ENCODE measurements at regions not wholly inside any gene's neighbourhood (a gene's known extent, or its start where the extent isn't known, plus 50 kb on each side); places are given as distances from the start of the nearest gene placed in this dataset.

DNA sequence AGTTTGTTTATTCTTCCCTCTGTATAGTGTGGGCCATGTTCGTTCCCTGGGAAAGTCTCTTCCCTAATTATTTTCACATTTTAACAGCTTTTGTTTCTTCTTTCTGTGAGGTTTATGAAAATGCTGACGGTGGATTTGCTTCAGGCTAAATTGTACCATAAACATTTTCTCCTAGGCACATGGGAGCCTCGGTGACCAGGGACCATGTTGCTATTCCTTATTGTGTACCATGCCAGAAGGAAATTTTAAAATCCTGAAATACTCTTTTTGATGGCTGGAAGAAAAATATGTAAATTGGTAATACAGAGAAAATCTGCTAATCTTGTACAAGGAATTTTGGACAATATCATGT is 230.1 kb upstream of the JUN start:
- Histone ChIP-seq H3K4ac (ENCODE audit: low read length) (no peak overlapping the region), H2BK5ac (ENCODE audit: low read length) (no peak overlapping the region), H3K4me1 (ENCODE audit: control insufficient read depth in 2 of 2, insufficient read depth in 1 of 2, low read depth in 1 of 2, low read length in 2 of 2) (peaks cover 15 to 20% of the 10 kb centered on the region in 2 donors), H3K14ac (ENCODE audit: low read length) (no peak overlapping the region), H2BK15ac (ENCODE audit: low read length) (no peak overlapping the region), H3K79me1 (ENCODE audit: low read depth, low read length) (no peaks in the 10 kb centered on the region), H3K27me3 (ENCODE audit: control insufficient read depth in 3 of 3, insufficient read depth in 3 of 3, low read depth in 1 of 3, low read length in 3 of 3) (no peaks in the 10 kb centered on the region), H3K36me3 (replicated peaks in 1 of 2; ENCODE audit: control insufficient read depth in 2 of 2, insufficient read depth in 2 of 2, low read length in 2 of 2) (no peaks in the 10 kb centered on the region), H3K27ac (replicated peaks; ENCODE audit: low read length) (no peak overlapping the region), H3K4me2 (ENCODE audit: insufficient read depth, low read length, poor library complexity, severe bottlenecking) (no peak overlapping the region), H3K9ac (ENCODE audit: low read depth, low read length, poor library complexity) (no peak overlapping the region), H3K18ac (ENCODE audit: low read length) (no peak overlapping the region), H3K4me3 (ENCODE audit: low read length in 2 of 2) (no peak overlapping the region), H2AK5ac (ENCODE audit: low read depth, low read length) (no peak overlapping the region), H4K8ac (ENCODE audit: low read depth, low read length) (no peak overlapping the region), H3K23ac (ENCODE audit: low read depth, low read length, poor library complexity) (no peak overlapping the region), H4K91ac (ENCODE audit: low read depth, low read length, poor library complexity) (no peak overlapping the region), H2BK12ac (ENCODE audit: low read length) (no peak overlapping the region), H2BK120ac (ENCODE audit: low read depth, low read length) (no peak overlapping the region), H3K9me3 (replicated peaks in 1 of 2; ENCODE audit: control insufficient read depth in 2 of 2, insufficient read depth in 1 of 2, low read depth in 1 of 2, low read length in 2 of 2) (peaks cover 0 to 6% of the 10 kb centered on the region in 2 donors), H2AFZ (ENCODE audit: low read length) (peak overlapping the region; percentile 85)
- WGBS, 2 donors (ENCODE audit: extremely low coverage in 2 of 2, insufficient read length in 2 of 2, insufficient replicate concordance in 1 of 2) = no CpG with 5 or more reads among the region's 3 CpGs
- DNase-seq (ENCODE audit: low spot score) = no peak

- H2BK5ac ChIP-seq (ENCODE audit: low read length) = no peak overlapping the region
- DNase-seq (ENCODE audit: low spot score) = no peak
- WGBS, 2 donors (ENCODE audit: extremely low coverage in 2 of 2, insufficient read length in 2 of 2, insufficient replicate concordance in 1 of 2) = no CpG with 5 or more reads among the region's 2 CpGs
- no peak overlapping the region for H3K27ac ChIP-seq (replicated peaks; ENCODE audit: low read length)
- H3K4me1 ChIP-seq (ENCODE audit: control insufficient read depth in 2 of 2, insufficient read depth in 1 of 2, low read depth in 1 of 2, low read length in 2 of 2) = peaks cover 15 to 20% of the 10 kb centered on the region in 2 donors
- H2AK5ac ChIP-seq (ENCODE audit: low read depth, low read length) = no peak overlapping the region
- no peak overlapping the region for H3K4me2 ChIP-seq (ENCODE audit: insufficient read depth, low read length, poor library complexity, severe bottlenecking)
- H3K9me3 ChIP-seq (replicated peaks in 1 of 2; ENCODE audit: control insufficient read depth in 2 of 2, insufficient read depth in 1 of 2, low read depth in 1 of 2, low read length in 2 of 2) = peaks cover 0 to 6% of the 10 kb centered on the region in 2 donors
- H3K18ac ChIP-seq (ENCODE audit: low read length) = peak overlapping the region; percentile 80
- no peak overlapping the region for H2BK12ac ChIP-seq (ENCODE audit: low read length)
- no peak overlapping the region for H3K4ac ChIP-seq (ENCODE audit: low read length)
- H4K91ac ChIP-seq (ENCODE audit: low read depth, low read length, poor library complexity) = no peak overlapping the region
- no peaks in the 10 kb centered on the region for H3K79me1 ChIP-seq (ENCODE audit: low read depth, low read length)
- no peak overlapping the region for H2BK15ac ChIP-seq (ENCODE audit: low read length)
- H3K9ac ChIP-seq (ENCODE audit: low read depth, low read length, poor library complexity) = no peak overlapping the region
- H3K36me3 ChIP-seq (replicated peaks in 1 of 2; ENCODE audit: control insufficient read depth in 2 of 2, insufficient read depth in 2 of 2, low read length in 2 of 2) = no peaks in the 10 kb centered on the region
- no peaks in the 10 kb centered on the region for H3K27me3 ChIP-seq (ENCODE audit: control insufficient read depth in 3 of 3, insufficient read depth in 3 of 3, low read depth in 1 of 3, low read length in 3 of 3)
- H3K4me3 ChIP-seq (ENCODE audit: low read length in 2 of 2) = no peak overlapping the region
- H2BK120ac ChIP-seq (ENCODE audit: low read depth, low read length) = no peak overlapping the region
- no peak overlapping the region for H3K23ac ChIP-seq (ENCODE audit: low read depth, low read length, poor library complexity)
- no peak overlapping the region for H3K14ac ChIP-seq (ENCODE audit: low read length)
- H2AFZ ChIP-seq (ENCODE audit: low read length) = no peak overlapping the region
- H4K8ac ChIP-seq (ENCODE audit: low read depth, low read length) = no peak overlapping the region
These were observed 231.0 kb upstream of the JUN start for GRCh38 chr1:59014827-59015226.

GRCh38 chr1:59015708-59016107 is 231.9 kb upstream of the JUN start:
- Histone ChIP-seq H3K23ac (ENCODE audit: low read depth, low read length, poor library complexity) (no peak overlapping the region), H2BK15ac (ENCODE audit: low read length) (no peak overlapping the region), H2AFZ (ENCODE audit: low read length) (no peak overlapping the region), H2BK120ac (ENCODE audit: low read depth, low read length) (no peak overlapping the region), H3K9me3 (replicated peaks in 1 of 2; ENCODE audit: control insufficient read depth in 2 of 2, insufficient read depth in 1 of 2, low read depth in 1 of 2, low read length in 2 of 2) (peaks cover 0 to 6% of the 10 kb centered on the region in 2 donors), H3K18ac (ENCODE audit: low read length) (no peak overlapping the region), H3K4me1 (ENCODE audit: control insufficient read depth in 2 of 2, insufficient read depth in 1 of 2, low read depth in 1 of 2, low read length in 2 of 2) (peaks cover 15 to 20% of the 10 kb centered on the region in 2 donors), H4K91ac (ENCODE audit: low read depth, low read length, poor library complexity) (no peak overlapping the region), H2BK12ac (ENCODE audit: low read length) (no peak overlapping the region), H3K4me2 (ENCODE audit: insufficient read depth, low read length, poor library complexity, severe bottlenecking) (no peak overlapping the region), H3K36me3 (replicated peaks in 1 of 2; ENCODE audit: control insufficient read depth in 2 of 2, insufficient read depth in 2 of 2, low read length in 2 of 2) (no peaks in the 10 kb centered on the region), H3K9ac (ENCODE audit: low read depth, low read length, poor library complexity) (no peak overlapping the region), H3K4ac (ENCODE audit: low read length) (no peak overlapping the region), H3K27ac (replicated peaks; ENCODE audit: low read length) (no peak overlapping the region), H3K79me1 (ENCODE audit: low read depth, low read length) (no peaks in the 10 kb centered on the region), H3K4me3 (ENCODE audit: low read length in 2 of 2) (no peak overlapping the region), H4K8ac (ENCODE audit: low read depth, low read length) (peak overlapping the region; percentile 4), H2BK5ac (ENCODE audit: low read length) (no peak overlapping the region), H3K27me3 (ENCODE audit: control insufficient read depth in 3 of 3, insufficient read depth in 3 of 3, low read depth in 1 of 3, low read length in 3 of 3) (no peaks in the 10 kb centered on the region), H2AK5ac (ENCODE audit: low read depth, low read length) (no peak overlapping the region), H3K14ac (ENCODE audit: low read length) (no peak overlapping the region)
- no CpG with 5 or more reads among the region's 4 CpGs for WGBS, 2 donors (ENCODE audit: extremely low coverage in 2 of 2, insufficient read length in 2 of 2, insufficient replicate concordance in 1 of 2)
- DNase-seq (ENCODE audit: low spot score) = no peak

DNA sequence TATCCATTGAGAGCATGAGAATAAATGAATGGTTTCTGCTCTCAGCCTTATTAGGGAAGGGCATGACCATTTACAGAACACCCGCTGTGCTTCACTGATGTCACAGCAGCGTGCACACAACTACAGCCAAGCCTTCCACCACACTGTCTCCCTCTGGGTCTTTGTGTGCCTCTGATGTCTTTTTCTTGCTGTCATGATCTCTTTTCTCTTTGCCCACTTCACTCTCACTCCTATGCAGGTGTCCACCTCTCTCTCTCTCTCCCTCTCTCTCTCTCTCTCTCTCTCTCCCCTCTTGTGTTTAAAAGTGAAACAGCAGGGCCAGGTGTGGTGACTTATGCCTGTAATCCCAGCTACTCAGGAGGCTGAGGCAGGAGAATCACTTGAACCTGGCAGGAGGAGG is 232.5 kb upstream of the JUN start:
- Histone ChIP-seq H2BK12ac (ENCODE audit: low read length) (no peak overlapping the region), H4K8ac (ENCODE audit: low read depth, low read length) (no peak overlapping the region), H3K4me2 (ENCODE audit: insufficient read depth, low read length, poor library complexity, severe bottlenecking) (no peak overlapping the region), H3K27me3 (ENCODE audit: control insufficient read depth in 3 of 3, insufficient read depth in 3 of 3, low read depth in 1 of 3, low read length in 3 of 3) (no peaks in the 10 kb centered on the region), H2BK5ac (ENCODE audit: low read length) (no peak overlapping the region), H3K9me3 (replicated peaks in 1 of 2; ENCODE audit: control insufficient read depth in 2 of 2, insufficient read depth in 1 of 2, low read depth in 1 of 2, low read length in 2 of 2) (peaks cover 0 to 6% of the 10 kb centered on the region in 2 donors), H4K91ac (ENCODE audit: low read depth, low read length, poor library complexity) (no peak overlapping the region), H3K4ac (ENCODE audit: low read length) (no peak overlapping the region), H3K4me3 (ENCODE audit: low read length in 2 of 2) (no peak overlapping the region), H3K14ac (ENCODE audit: low read length) (no peak overlapping the region), H3K9ac (ENCODE audit: low read depth, low read length, poor library complexity) (no peak overlapping the region), H3K79me1 (ENCODE audit: low read depth, low read length) (no peaks in the 10 kb centered on the region), H3K4me1 (ENCODE audit: control insufficient read depth in 2 of 2, insufficient read depth in 1 of 2, low read depth in 1 of 2, low read length in 2 of 2) (peaks cover 14 to 20% of the 10 kb centered on the region in 2 donors), H2BK120ac (ENCODE audit: low read depth, low read length) (no peak overlapping the region), H3K36me3 (replicated peaks in 1 of 2; ENCODE audit: control insufficient read depth in 2 of 2, insufficient read depth in 2 of 2, low read length in 2 of 2) (no peaks in the 10 kb centered on the region), H2AK5ac (ENCODE audit: low read depth, low read length) (no peak overlapping the region), H3K18ac (ENCODE audit: low read length) (no peak overlapping the region), H3K23ac (ENCODE audit: low read depth, low read length, poor library complexity) (no peak overlapping the region), H2AFZ (ENCODE audit: low read length) (no peak overlapping the region), H2BK15ac (ENCODE audit: low read length) (no peak overlapping the region), H3K27ac (replicated peaks; ENCODE audit: low read length) (no peak overlapping the region)
- WGBS, 2 donors (ENCODE audit: extremely low coverage in 2 of 2, insufficient read length in 2 of 2, insufficient replicate concordance in 1 of 2) = no CpG with 5 or more reads among the region's 2 CpGs
- DNase-seq (ENCODE audit: low spot score) = no peak
